ENCODE measurements at regions not wholly inside any gene's neighbourhood (a gene's known extent, or its start where the extent isn't known, plus 50 kb on each side); places are given as distances from the start of the nearest gene placed in this dataset.
"Not testable (repeated sequence)": the region's sequence is repeated elsewhere in the genome, so short reads cannot be mapped to it uniquely, and the experiment has no call there.

DNA sequence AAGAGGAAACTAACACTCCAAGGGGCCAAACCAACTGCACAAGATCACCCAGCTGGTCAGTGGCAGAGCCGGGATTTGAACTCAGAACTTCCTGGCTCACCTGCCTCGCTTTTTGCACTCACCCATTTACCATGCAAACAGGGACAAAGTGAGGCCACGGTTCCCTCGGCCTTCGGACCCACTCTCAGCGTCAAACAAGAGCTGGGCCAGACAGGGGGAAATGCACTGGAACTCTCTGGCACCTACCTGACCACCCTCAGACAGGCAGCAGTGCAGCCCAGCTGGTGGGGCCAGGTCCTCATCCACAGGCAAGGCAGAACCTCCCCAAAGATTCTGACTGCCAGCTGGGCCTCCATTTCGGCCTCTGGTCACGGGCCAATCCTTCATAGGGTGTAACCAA lies 93.7 kb upstream of the SRSF6 start:
- no peak for DNase-seq

DNA sequence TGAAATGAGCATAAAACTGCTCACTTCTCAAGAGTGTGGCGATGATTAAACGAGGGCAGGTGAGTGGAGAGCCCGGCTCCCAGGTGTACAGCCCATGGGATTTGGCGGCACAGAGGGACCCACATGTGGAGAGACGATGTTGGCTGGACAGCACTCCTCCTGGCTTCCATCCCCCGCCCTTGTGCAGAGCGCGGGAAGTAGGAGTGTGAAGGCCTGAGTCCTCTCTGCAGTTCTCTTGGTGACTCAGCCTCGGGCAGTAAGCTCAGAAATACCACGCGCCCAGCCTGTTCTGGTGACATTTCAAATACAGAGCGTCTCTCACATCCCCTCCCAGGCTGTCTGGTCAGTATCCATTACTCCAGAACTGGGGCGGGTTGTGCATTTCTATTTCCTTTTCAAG lies 94.2 kb upstream of the SRSF6 start:
- DNase-seq: no peak

DNA sequence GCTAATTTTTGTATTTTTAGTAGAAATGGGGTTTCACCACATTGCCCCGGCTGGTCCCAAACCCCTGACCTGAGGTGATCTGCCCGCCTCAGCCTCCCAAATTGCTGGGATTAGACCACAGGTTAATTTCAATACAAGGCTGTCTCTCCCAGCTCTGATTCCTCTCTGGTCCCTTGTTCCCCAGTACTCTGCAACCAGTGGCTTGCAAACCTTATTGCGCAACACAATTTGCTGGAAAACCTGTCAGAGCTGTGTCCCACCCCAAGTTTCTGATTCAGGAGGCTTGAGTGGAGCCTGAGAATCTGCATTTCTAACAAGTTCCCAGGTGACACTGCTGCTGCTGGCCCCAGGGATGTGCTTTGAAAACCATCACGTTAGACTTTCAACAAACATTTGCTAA lies 96.2 kb upstream of the SRSF6 start:
- no peak for DNase-seq

DNA sequence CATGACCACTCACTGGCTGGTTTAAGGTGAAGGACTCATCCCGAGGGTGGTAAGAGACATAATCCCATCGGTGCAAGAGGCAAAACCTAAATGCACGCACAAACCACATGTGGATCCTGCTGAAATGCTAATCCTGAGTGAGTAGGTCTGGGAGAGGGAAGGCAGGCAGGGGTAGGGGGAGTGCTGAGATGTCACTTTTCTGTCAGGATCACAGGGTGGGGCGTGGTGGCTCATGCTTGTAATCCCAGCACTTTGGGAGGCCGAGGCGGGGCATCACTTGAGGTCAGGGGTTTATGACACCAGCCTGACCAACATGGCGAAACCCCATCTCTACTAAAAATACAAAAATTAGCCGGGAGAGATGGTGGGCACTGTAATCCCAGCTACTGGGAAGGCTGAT lies 97.7 kb upstream of the SRSF6 start:
- no peak for DNase-seq

DNA sequence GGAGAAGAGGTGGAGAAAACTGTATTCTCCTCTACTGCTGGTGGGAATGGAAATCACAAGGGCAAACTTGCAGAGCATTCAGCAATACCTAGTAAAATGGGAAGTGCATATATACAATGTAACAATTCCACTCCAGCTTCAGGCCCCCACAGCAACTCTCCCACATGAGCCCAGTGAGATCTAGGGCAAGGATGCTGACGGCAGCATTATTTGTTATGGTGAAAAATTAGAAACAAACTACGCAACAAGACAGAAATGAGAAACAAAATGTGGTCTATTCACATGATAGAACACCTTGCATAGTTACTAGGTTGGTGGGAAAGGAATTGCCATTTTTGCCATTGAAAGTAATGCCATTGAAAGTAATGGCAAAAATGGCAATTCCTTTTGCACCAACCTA lies 98.9 kb upstream of the SRSF6 start:
- DNase-seq: no peak

DNA sequence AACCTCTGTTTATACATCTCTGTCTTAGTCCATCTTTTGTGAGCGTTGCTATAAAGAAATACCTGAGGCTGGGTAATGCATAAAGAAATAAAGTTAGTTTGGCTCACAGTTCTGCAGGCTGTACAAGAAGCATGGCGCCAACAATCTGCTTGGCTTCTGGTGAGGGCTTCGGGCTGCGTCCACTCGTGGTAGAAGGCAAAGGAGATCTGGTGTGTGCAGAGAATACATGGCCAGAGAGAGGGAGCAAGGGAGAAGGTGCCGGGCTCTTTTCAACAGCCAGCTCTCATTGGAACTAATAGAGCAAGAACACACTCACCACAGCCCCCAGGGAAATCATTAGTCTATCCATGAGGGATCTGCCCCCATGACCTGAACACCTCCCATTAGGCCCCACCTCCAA lies 100.3 kb upstream of the SRSF6 start:
- DNase-seq: no peak

- DNase-seq: no peak
Measured at GRCh38 chr20:43355610-43356009, 102.1 kb upstream of the SRSF6 start.

DNA sequence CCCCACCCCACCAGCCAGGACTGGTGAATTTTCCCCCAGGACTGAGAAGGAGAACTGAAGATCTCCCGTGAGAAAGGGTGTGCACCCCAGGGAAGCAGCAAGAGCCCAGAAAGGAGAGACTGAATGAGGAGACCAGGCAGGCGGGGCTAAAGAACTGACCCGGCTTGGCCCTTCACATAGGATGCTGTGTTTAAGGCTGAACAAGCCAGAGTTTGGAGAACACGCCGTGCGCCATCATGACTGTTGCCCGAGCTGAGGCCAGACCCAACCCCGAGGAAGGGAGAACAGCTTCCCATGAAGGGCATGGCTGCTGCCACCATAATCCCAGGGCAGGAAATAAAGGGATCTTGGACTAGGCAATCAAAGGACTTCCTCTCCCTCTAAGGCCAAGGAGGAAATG lies 104.7 kb upstream of the SRSF6 start:
- DNase-seq: no peak

GRCh38 chr20:43350694-43351093 lies 107.0 kb upstream of the SRSF6 start:
- not testable (repeated sequence) for DNase-seq

GRCh38 chr20:43349841-43350240 lies 107.9 kb upstream of the SRSF6 start:
- no peak for DNase-seq

GRCh38 chr20:43347839-43348238 lies 109.9 kb upstream of the SRSF6 start:
- not testable (repeated sequence) for DNase-seq

- DNase-seq: no peak
Measured at GRCh38 chr20:43345676-43346075, 112.0 kb upstream of the SRSF6 start.

- DNase-seq: no peak
Measured at GRCh38 chr20:43341511-43341910, 116.2 kb upstream of the SRSF6 start.

DNA sequence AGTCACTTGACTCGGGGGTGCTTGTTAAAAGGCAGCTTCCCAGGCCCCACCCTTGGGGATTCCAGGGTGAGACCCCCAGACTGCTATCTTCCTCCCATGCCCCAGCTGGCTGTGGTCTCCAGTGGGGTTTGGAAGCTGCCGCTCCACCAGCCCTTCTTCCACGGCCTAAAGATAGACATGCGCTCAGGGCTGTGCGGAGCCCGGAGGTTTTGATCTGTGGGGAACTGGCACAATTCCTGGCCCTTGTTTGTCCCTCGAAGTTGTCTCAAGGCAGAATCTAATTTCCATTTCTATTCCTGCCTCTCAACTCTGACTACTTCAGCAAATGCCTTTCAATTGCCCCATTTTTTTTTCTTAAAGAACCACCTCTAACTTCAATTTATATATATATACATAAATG lies 120.7 kb upstream of the SRSF6 start:
- DNase-seq: no peak

- no peak for DNase-seq
Measured at GRCh38 chr20:43334080-43334479, 123.6 kb upstream of the SRSF6 start.

DNA sequence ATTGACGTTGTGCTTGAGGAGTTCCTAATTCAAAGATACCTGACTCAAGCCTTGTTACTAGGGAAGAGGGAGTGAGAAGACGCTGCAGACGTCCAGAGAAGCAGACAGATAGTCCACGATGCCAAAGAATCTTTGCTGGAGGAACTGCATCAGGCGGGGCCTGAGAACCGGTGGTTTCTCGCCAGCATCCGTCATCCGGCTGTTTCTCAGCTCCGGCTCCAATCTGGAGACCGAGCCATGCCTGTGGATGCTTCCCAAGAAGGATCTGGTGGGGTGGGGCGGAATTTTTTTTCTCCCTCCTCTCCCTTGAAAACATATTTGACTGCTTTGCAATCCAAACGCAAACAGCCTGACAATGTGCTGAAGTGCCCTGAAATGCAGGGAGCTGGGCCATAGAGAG lies 125.8 kb upstream of the SRSF6 start:
- no peak for DNase-seq

DNA sequence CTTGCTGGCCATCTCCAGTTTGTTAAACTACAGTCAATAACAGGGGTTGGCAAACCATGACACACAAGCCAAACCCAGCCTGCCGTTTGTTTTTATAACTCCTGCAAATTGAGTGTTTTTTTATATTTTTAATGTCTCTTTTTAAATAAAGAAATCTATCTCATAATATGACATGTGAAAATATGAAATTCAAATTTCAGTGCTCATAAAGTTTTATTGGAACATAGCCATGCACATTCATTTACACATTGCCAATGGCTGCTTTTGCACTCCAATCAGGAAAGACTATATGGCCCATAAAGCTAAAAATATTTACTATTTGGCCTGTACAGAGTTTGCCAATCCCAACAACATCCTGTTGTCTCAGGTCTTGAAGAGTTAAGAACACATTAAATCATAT lies 129.0 kb upstream of the SRSF6 start:
- DNase-seq: no peak

GRCh38 chr20:43327234-43327633 lies 130.5 kb upstream of the SRSF6 start:
- not testable (repeated sequence) for DNase-seq

- no peak for DNase-seq
Measured at GRCh38 chr20:43325926-43326325, 131.8 kb upstream of the SRSF6 start.

- DNase-seq: no peak
Measured at GRCh38 chr20:43323592-43323991, 133.9 kb upstream of the PTPRT start.

DNA sequence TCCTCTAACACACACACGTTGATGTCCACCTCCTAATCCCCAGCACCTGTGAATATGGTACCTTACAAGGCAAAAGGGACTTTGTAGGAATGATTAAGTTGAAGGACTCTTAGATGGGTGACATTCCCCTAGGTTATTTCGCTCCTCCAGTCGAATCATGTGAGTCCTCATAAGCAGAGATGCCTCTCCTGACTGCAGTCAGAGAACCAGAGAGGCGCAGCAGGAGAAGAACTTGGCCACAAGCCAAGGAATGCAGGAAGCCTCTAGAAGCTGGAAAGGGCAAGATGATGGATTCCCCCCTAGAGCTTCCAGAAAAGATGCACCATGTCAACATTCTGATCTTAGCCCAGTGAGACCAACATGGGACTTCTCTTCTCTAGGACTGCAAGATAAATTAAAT lies 133.1 kb upstream of the PTPRT start:
- no peak for DNase-seq

GRCh38 chr20:43320536-43320935 lies 130.8 kb upstream of the PTPRT start:
- no peak for DNase-seq

DNA sequence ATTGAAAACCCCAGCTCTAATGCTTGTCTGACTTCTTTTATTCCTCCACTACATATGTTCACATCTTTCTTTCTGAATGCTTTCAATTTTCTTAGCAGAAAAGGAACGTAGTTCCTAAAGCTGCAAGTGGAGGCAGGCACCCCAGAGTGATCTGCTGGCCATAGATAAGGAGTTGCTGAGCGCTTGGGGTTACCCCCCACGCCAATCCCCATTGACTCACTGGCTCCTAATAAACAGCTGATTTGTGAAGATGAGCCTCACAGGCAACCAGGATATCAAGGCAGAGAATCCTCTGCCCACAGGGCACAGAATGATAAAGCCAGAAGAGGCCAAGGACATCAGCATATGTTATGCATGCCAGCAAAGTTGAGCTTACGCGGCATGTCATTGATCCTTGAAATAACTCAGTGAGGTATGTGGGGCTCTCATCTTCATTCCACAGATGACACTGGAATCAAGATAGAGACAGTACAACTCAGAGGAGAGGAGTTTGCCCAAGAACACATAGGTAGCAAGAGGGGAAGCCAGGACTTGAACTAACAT lies 129.1 kb upstream of the PTPRT start:
- DNase-seq: no peak

DNA sequence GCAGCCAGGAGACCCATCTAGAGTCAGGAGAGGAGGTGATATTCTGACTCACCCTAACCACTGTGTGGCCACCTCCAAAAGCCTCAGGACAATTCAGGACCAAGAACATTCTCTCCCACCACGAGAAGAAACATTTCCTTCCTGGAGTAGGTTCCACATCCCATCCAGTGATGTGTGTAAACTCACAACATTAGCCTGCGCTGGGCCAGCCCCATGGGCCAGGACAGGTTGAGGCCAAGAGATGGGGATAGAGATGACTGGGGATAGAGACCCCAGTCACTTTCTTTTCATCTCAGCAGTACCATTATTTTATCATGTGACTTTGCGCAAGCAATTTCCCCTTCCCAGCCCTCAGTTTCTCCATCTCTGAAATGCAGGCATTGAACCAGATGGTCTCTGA lies 126.6 kb upstream of the PTPRT start:
- DNase-seq: no peak

- no peak for DNase-seq
Measured at GRCh38 chr20:43309266-43309665, 119.6 kb upstream of the PTPRT start.

DNA sequence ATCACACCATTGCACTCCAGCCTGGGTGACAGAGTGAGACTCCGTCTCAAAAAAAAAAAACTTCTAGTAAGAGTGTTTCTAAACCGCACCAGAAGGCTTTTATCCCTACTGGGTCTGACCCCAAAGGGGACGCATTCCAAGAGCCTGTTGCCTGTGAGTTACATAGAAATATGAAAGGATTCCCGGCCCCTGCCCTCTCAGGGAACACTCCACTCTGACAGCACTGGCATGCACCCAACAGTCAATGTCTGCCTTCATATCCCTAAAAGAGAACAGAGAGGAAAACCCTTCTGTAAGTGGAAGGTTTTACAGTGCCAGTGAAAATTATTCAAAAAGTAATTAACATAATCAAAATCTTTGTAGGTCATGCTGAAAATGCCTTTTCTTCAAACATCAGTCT lies 117.1 kb upstream of the PTPRT start:
- DNase-seq: no peak
